Iris pigment epithelial cell (primary cell): ENCODE measurements at regions not wholly inside any gene's neighbourhood (a gene's known extent, or its start where the extent isn't known, plus 50 kb on each side); places are given as distances from the start of the nearest gene placed in this dataset.
A peak's percentile ranks its signal among the peaks of the same experiment; 100 is the strongest.

Experiments used
- DNase-seq: peaks from one replicate; pipeline ENCODE4 v3.0.0-alpha.2; 2011; ENCODE audit warnings: low read depth

DNA sequence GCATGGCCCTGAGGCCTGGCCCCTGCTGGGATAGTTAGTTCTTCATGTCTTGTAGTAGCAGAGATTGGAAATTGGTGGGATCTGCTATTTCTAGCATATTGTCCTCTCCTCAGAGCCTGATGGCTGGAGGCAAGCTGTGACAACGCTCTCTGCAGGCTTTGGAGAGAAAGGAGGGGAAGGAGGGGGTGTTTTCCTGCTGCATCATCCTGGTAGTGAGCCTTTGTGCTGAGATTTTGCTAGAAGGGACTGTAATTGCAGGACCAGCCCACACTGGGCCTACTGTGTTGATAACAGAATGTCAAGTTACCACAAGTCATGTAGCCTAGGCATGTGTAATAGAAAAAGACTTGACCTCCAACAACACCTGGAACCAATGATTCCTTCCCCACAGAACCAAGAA is 351.0 kb downstream of the SIPA1L2 start:
- DNase-seq: no peak

DNA sequence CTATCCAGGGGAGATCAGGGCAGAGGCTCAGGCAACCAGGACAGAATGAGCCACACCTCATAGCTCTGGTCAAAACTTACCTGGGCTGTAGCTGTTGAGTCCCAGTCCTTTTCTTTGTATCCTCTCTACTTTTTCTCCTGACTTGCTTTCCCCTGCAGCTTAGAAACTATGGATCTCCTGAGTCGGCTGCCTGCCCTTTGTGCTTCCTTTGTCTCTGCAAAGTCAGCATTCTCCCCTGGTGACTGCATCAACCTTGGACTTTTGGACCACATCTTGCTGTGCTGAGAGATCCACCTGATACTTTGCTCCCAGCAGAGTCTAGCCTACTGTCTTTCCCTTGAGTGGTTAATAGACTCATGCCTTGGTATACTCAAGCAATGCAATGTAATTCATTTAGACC is 353.3 kb downstream of the SIPA1L2 start:
- DNase-seq: no peak

DNA sequence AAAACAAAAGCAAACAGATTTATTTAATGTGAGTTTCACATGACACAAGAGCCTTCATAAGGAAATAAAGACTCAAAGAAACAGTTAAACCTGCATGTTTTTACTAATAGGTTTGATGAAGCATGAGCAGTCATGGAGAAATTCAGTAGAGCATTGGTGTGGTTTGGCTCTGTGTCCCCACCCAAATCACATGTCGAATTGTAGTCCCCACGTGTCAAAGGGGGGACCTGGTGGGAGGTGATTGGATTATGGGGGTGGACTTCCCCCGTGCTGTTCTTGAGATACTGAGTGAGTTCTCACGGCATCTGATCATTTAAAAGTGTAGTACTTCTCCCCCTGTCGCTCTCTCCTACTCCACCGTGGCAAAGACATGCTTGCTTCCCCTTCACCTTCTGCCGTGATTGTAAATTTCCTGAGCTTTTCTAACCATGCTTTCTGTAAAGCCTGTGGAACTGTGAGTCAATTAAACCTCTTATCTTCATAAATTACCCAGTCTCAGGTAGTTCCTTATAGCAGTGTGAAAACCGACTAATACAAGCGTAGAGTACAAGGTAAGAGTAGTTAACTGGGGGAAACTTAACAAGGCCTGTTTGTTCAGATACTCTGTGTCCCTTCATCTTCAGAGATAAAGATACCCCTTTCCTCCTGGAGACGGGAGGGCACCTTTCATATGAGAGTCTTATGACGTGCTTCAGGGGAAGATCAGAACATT is 354.8 kb downstream of the SIPA1L2 start:
- no peak for DNase-seq

DNA sequence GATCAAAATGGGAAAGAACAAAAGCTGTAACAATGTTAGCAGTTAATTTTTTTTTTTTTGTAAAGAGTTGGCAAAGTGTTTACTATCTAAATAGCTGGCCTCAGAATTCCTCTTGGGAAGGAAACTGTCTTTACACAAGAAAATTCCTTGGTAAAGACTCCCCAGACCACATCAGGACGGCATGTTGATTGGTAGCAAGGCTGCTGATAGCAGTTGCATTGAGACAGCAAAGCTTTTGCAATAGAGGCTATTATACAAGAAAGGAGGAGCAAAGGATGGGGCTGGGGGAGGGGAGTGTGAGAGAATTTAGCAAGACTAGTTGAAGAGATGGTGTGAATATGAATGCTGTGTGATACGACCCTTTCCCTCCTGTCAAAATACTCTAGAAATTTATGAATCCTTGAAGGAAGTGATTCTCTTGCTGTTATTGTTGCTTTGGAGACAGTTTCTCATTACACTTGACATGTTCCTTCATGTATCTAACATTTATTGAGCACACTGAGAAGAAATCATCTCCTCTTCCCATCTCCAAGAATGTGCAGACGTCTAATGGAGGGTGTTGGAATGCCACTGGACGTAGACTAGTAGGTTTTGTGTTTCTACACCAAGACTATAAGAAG is 355.6 kb downstream of the SIPA1L2 start:
- no peak for DNase-seq

DNA sequence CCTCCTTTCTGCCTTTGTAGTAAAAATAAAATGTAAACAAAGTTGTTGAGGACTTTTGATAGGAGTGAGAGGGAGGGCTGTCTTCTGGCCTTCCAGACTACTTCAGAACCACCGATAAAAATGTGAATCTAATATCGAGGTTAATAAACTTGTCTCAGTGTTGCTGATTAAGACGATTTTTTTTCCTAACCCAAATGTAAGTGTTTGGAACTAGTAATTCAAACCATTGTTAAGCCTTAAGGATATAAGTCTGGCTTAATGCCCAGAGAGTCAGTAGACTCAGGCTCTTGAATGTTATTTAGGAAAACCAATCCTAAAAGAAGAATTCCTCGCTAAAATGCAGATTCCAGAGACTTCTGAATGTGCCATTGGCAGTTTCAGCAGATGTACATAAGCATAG is 356.9 kb downstream of the SIPA1L2 start:
- peak; percentile 11 for DNase-seq

DNA sequence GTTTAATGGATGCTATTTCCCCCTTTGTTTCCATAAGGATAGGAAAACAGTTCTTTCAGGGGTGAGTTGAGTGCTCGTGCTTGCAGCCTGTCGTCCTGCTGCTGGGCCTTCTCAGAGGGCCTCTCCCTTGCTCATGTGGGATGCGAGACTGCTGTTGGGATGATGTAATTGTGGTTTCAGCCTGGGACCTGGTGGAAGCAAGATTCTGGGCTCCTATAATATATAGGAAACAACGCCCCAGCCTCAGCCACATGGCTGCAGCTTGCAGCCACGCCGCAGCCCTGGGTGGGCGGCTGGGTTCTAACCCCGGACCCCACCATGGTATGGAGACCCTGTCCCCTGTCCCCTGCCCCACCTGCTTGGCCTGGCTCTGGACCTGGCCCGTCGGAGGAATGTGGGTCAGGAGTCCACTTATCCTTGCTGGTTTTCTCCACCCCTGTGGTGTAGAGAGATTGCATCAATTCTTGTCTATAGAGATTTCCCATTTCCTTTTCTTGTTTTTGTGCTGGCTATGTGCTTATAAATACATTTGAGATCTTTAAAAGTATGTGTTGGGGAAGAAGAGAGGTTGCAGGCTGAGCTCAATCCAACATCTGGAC is 357.8 kb downstream of the SIPA1L2 start:
- peak; percentile 13 for DNase-seq

DNA sequence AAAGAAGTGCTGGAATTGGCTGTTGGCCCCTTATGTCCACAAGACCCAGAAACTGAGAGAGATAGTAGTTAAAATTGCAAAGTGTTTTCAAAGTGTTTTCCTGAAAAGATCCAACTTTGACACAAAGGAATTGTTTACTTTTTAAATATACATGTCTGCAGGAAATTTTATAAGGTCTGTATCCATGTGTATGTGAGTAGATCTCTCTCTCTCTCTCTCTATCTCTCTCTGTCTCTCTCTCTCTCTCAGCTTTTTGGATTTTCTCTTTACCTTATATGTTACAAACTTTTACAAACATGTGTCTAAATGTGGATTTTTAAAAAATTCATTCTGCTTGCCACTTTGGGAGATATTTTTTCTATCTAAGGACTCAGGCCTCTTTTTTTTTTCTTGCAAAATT is 358.6 kb downstream of the SIPA1L2 start:
- no peak for DNase-seq

DNA sequence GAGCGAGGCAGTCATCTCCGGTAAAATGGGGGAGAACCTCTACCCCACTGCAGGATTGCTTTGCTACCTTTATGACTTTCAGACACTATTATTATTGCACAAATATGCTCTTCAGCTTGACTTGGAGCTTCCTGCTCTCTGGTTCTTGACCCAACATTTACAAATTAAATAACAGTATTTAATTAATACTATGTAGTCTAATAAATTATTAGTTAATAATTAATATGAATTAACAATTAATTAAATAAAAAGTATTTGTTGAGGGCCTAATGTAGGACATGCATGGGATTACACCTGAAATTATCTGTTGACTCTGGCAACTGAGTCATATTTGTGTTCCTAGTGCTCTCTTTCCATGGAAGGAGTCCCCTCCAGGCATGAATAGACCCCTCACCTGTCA is 359.9 kb downstream of the SIPA1L2 start:
- DNase-seq: no peak

DNA sequence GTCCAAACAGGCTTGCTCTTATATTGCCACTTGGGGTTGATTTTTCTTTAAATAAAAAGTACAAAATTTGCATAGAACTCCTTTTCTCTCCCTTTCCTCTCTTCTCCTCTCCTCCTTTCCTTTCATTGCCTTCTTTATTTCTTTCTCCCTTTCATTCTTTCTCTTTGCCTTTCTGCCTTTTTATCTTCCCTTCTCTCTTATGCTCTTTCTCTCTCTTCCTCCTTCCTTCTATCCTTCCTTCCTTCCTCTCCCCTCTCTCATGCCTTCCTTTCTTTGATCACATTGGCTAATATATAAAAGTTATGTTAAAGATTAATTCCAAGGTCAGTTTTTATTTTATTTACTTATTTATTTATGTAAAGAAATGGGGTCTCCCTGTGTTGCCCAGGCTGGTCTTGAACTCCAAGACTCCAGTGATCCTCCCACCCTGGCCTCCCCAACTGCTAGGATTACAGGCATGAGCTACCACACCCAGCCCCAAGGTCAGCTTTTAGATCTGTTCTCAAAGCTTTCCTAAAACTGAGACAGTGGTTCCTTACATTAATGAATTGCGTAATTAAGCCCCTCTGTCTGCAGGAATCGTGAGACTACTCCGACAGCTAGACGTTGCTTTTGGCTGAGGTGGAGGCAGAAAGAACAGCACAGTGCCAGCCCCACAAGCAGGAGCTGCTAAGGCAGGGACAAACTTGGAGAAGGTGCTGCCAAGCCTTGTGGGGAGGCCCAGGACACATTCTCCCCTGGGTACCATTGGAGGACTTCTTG is 361.9 kb downstream of the SIPA1L2 start:
- no peak for DNase-seq

DNA sequence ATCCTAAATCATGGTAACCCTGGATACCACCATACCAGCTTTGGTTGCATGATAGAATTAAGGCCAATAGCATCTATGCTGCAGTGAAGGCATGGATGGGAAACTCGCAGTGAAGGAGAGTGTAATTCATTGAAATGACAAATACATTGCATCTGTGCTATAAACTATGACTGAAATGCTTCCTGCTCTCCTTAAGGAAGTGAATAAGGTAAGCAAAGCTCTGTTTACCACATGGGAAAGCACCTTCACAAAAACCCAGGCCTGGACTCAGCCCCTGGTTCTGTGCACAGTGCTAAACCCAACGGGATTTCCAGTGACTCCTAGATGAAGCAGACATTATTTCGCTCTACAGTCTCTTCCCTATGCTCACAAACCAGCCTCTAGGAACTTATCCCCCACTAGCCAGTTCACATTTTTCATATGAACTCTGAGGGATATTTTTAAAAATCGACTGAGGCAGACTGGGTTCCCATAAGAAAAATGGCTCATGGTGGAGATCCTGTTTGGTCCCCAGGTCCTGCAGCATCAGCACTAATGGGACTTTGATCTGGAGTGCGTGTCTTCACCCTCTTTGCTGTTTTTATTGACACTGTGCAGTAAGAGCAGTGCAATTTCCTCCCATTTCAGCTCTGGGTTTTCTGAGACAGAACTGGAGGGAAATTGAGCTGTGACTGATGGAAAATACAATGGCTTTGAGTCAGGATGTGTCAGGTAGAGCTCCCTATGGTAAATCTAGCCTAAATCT is 362.7 kb downstream of the SIPA1L2 start:
- DNase-seq: no peak

DNA sequence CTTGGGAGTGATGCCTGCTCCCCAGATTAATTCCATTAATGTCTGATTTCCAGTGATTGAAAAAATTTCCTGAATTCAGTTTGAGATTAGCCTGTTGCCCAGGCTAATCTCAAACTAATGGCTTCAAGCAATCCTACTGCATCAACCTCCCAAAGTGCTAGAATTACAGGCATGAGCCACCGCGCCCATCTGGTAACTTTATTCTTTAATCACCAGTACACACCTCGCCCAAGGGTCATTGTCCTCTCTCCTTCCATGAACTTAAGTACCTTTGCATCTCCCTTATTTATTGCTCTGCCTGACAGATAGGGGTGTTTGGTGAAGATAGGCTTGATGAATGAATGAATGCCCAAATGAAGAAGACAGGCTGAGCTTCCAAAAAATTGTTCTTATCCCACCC is 366.5 kb downstream of the SIPA1L2 start:
- no peak for DNase-seq

DNA sequence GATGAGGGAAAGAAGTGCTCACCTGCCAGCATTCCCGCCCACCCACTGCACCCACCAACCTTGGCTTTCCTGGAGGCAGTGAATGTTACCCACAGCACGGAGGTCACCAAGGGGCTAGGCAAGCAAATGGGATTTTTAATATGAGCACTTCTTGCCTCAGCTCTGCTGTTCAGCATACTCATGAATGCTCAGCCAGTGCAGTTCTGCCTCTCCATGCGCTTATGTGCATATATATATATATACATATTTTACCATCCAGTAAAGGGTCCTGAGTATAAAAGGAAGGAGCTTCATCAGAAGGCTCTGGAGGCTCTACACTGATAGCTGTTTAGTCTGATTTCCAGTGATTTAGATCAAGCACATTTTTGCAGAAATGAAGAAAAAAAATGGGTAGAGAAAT is 366.9 kb downstream of the SIPA1L2 start:
- DNase-seq: no peak

DNA sequence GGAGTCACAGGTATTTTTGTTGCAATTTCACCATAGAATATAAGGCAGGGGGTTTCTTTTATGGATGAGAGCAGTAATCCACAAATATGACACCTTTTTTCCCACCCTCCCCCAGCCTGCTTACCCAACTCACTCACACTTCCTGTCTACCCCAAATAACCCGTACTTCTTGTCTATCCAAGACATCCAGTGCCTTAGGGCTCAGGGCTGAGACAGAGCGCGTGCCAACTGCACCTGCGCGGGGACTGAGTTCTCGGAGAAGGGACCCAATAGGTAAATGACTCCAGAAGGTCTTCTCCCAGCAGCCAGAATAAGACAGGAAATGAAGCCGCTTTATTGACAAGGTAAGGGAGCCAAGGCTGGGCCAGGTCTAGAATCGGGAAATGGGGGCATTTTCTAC is 369.1 kb downstream of the SIPA1L2 start:
- DNase-seq: no peak

DNA sequence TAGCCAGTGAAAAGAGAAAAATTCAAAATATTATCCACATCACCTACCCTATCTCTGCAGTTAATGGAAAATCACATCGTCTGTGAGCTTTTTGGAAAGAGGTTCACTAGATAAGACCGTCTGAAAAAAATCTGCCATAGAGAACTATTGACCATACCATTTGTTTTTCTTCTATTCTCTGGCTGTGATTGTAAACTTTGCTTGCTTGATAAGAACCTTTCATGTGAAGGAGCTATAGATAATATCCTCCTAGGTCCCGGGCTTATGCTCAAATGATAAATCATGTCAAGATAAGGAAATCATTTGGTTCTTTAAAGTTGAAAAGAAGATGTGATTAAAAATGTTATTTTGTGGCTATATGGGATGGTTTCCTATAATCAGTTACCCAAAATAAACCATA is 369.9 kb downstream of the SIPA1L2 start:
- no peak for DNase-seq

DNA sequence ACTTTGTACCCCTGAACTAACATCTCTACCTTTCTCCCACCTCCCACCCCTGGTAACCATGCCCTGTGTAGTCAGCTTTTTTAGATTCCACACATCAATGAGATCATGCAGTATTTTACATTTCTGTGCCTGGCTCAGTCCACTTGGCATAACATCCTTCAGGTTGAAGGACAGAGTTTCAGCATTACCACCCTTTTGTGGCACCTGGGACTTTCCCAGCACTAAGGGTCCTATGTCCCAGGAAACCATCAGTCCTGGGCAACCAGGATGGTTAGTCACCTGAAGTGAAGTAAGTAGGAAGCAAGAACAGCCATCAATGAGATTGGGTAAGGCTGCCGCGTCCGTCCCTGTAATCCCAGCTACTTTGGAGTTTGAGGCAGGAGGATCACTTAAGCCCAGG is 370.6 kb downstream of the SIPA1L2 start:
- no peak for DNase-seq

DNA sequence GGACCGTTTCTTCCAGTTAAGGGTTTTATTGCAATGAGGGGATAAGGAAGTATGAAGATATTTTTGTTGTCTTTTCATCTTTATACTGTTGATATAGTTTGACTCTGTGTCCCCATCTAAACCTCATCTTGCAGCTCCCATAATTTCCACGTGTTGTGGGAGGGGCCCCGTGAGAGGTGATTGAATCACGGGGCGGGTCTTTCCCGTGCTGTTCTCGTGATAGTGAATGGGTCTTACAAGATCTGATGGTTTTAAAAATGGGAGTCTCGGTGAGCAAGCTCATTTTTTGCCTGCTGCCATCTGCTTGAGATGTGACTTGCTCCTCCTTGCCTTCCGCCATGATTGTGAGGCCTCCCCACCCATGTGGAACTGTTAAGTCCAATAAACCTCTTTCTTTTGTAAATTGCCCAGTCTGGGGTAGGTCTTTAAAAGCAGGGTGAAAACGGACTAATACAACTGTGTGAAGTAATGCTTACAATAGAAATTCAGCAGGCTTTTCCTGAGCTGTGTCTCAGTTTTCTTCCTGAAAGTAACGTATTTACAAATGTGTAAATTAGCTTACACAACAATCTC is 377.3 kb downstream of the SIPA1L2 start:
- DNase-seq: no peak

DNA sequence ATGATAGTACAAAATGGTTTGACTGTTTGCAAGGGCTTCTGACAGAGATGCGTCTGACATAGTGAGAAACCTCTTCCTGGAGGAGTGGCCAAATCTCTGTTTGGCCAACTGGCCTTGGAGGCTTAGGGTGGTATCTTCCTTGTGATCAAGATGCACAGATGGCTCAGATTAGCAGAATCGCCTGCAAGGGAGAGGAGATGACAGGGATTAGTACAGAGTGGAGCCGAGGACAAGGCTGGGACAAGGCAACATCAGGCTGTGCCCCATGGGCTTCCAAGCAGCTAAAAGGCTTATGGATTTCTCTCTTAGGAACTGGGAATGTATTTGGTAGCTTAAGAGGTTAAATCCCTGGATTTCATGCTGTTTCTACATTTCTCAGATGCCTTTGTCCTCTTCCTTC is 379.1 kb downstream of the SIPA1L2 start:
- no peak for DNase-seq

DNA sequence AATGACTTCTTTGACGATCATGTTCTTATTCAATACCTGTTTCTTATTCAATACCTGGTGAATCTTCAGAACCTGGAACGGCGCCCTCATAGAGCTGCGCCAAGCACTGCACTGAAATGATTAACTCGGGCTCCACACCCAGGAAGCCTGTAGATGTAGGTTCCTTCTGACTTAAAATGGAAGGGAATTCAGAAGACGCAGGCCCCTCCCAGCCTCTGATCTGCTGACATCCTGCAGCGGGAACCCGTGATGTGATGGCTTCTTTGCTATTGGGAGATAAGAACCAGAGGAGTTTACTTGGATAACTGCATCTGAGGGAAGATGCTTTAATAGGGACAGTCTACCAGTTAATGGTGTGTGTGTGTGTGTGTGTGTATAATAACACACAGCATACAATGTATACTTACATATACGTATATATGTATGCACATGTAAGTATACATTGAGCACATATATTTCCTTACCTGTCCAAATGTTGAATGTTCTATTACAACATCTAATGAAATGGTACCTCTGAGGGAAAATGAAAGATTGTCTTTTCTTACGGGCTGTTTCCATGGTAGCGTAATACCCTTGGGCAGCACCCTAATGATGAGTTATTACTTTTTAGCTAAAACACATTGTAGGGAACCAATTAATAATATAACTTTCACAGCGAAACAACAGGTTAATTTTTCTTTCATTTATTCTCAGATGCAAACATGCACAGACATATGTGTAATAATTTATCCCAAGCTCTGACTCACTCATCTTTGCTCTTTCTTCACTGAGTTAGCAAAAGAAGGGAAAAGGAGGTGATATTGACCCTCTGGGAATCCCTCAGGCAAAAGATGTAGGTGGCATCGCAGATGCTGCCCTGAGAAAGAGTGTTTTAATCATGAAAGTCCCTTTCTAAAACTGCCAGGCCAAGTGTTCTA is 379.8 kb downstream of the SIPA1L2 start:
- DNase-seq: no peak

DNA sequence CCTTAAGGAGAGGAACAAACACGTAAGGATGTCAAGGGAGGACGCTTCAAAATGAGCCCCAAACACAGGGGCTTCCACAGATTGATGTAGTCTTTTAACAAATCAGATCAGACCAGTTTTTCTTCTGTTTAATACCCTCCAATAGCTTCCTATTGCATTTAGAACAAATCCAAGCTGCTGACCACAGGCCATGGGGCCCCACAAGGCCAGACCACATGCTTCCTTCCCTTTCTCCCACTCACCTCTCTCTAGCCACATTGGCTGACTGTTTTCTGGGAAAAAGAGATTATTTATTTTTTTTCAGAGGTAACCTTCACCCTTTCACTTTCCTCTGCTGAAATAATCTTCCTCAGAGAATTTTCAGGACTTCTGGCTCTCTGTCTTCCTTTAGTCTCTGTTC is 380.6 kb downstream of the SIPA1L2 start:
- DNase-seq: no peak

DNA sequence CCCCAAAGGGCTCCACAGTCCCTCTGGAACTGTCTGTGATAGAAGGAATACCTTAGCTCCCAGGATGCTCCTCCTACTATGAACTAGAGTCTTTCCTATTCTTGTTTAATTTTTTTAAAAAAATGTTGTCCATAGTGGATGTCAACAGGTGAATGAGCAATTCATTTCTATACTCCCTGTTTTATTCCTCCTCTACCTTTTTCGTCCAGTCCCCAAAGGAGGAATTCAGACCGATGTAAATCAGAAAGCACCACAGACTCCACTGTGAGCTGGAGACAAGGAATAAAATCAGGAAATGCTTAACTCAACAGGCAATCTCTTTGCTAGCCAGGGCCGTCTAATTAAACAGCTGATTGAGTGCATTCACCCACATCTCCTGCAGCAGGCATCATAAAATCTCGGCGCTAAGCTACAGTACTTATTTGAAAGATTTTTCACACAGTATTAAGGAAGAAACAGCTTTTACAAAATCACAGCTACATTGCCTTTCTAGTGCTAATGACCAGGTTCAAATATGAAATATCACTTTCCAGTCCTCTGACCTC is 381.6 kb downstream of the SIPA1L2 start:
- DNase-seq: no peak

DNA sequence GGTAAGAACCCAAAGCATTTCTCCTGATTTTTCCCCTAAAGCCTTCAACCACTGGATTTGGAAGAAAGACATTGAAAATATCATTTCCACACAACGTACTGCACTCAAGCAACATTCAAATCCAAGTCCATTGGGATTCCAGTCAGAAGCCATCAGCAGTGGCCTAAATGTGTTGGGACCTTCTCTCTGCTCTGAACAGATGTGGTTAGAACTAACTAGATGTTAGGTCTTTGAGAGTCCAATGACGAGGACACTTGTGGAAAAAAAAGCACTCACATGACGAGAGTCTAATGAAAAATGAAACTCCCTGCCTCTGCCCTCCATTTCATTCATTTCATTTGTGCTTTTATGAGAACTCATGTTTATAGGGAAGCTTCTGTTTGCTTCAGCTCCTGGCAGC is 382.3 kb downstream of the SIPA1L2 start:
- no peak for DNase-seq
